ENCODE measurements at regions not wholly inside any gene's neighbourhood (a gene's known extent, or its start where the extent isn't known, plus 50 kb on each side); places are given as distances from the start of the nearest gene placed in this dataset.

DNA sequence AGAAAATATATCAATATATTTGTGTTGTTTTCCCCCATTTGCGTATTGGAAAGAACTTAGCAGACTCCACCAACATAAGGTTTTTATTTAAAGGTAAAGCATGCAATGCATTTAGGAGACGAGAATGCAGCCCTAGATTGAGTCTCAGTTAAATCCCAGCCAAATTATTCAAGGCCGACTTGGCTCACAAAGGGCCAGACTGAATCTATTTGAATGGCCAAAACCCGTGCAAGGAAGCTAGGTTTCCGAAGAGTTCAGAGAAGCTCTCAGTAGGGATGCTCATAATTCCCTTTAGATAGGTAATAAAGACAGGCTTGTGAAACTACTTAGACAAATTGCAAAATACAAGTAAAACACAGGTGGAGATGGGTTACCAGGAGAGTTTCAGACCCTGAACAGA, 520.3 kb downstream of the CDH9 start (continued):
- TF ChIP-seq, protein P1, sequence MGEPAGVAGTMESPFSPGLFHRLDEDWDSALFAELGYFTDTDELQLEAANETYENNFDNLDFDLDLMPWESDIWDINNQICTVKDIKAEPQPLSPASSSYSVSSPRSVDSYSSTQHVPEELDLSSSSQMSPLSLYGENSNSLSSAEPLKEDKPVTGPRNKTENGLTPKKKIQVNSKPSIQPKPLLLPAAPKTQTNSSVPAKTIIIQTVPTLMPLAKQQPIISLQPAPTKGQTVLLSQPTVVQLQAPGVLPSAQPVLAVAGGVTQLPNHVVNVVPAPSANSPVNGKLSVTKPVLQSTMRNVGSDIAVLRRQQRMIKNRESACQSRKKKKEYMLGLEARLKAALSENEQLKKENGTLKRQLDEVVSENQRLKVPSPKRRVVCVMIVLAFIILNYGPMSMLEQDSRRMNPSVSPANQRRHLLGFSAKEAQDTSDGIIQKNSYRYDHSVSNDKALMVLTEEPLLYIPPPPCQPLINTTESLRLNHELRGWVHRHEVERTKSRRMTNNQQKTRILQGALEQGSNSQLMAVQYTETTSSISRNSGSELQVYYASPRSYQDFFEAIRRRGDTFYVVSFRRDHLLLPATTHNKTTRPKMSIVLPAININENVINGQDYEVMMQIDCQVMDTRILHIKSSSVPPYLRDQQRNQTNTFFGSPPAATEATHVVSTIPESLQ (CRISPR knock-in tag; conservative IDR thresholded peaks at IDR 0.05) = no peak
- no peak for TF ChIP-seq KMT2B (CRISPR knock-in tag; IDR thresholded peaks at IDR 0.05)

GRCh38 chr5:26498972-26499371, 539.4 kb downstream of the CDH9 start:
- in situ Hi-C loops (cut with HindIII; ENCODE audit: extremely low pct_ligation_motif_present, low pct_unique_long_range_greater_than_20kb) = no loop called here
- DNase-seq (ENCODE audit: low spot score) = no peak
- H3K9ac ChIP-seq (ENCODE audit: insufficient read depth, low read depth, low read length) = no peak overlapping the region
- TF ChIP-seq GABPB1 (CRISPR knock-in tag; IDR thresholded peaks at IDR 0.05) (no peak), ZNF256 (CRISPR knock-in tag; conservative IDR thresholded peaks at IDR 0.05) (no peak), GPBP1L1 (CRISPR knock-in tag; IDR thresholded peaks at IDR 0.05) (no peak)
- H3K27ac ChIP-seq (ENCODE audit: extremely low read length, insufficient read depth, low read length) = no peak overlapping the region
- H3K4me2 ChIP-seq (ENCODE audit: low read depth, low read length) = no peak overlapping the region
- no peak for FAIRE-seq
- H3K9me3 ChIP-seq (ENCODE audit: low read length) = peaks cover 27% of the 10 kb centered on the region
- H3K4me1 ChIP-seq (ENCODE audit: insufficient read depth, low read length) = no peaks in the 10 kb centered on the region
- intact Hi-C loops (cut with micrococcal nuclease; ENCODE audit: unreplicated experiment) = no loop called here
- H3K4me3 ChIP-seq (replicated peaks in 1 of 3; ENCODE audit: insufficient read depth in 1 of 3, low read depth in 2 of 3, low read length in 3 of 3) = no peak overlapping the region
- no peak for ATAC-seq
- H3K79me2 ChIP-seq (ENCODE audit: insufficient read depth, low read length) = no peaks in the 10 kb centered on the region
- WGBS (ENCODE audit: low lambda C conversion rate) = 12% methylated on average over 5 of the region's 5 CpGs
- no peaks in the 10 kb centered on the region for H3K36me3 ChIP-seq (replicated peaks in 1 of 2; ENCODE audit: control insufficient read depth in 1 of 2, insufficient read depth in 2 of 2, low read length in 2 of 2)
- H3K27me3 ChIP-seq (ENCODE audit: control insufficient read depth in 1 of 2, insufficient read depth in 2 of 2, low read length in 2 of 2) = no peaks in the 10 kb centered on the region
- BruUV-seq (replicated peaks) = no TSS peak
- H2AFZ ChIP-seq (ENCODE audit: low read length) = no peak overlapping the region
- POLR2A ChIA-PET = no interaction called here
- CTCF ChIA-PET (ENCODE audit: low intra/inter-chr PET ratio, low total read pairs) = no interaction called here
- H4K20me1 ChIP-seq (ENCODE audit: insufficient read depth, low read length) = no peaks in the 10 kb centered on the region
